ENCODE measurements at regions not wholly inside any gene's neighbourhood (a gene's known extent, or its start where the extent isn't known, plus 50 kb on each side); places are given as distances from the start of the nearest gene placed in this dataset.

- H3K4me3 ChIP-seq (ENCODE audit: low read depth in 1 of 3, low read length in 3 of 3) = no peak overlapping the region
- no peaks in the 10 kb centered on the region for H3K4me1 ChIP-seq (ENCODE audit: control insufficient read depth in 4 of 4, insufficient read depth in 4 of 4, low read length in 3 of 4)
- no peaks in the 10 kb centered on the region for H3K9me3 ChIP-seq (ENCODE audit: control insufficient read depth in 4 of 4, low read length in 3 of 4)
- no peak overlapping the region for H3K27ac ChIP-seq (ENCODE audit: low read depth in 1 of 2, low read length in 2 of 2)
- WGBS = 18% methylated on average over 9 of the region's 9 CpGs
- TF ChIP-seq HNF4A (conservative IDR thresholded peaks at IDR 0.05) = peak in 1 of 2 donors; percentile 20
- peak; percentile 88 to 93 for TF ChIP-seq RAD21 (IDR thresholded peaks at IDR 0.05)
- no peak for TF ChIP-seq TAF1 (conservative IDR thresholded peaks at IDR 0.05)
- peak; percentile 90 for TF ChIP-seq CTCF (IDR thresholded peaks at IDR 0.05; ENCODE audit: low read depth, low read length, missing input control)
- TF ChIP-seq HNF4G (IDR thresholded peaks at IDR 0.05) = no peak
- no peaks in the 10 kb centered on the region for H3K36me3 ChIP-seq (ENCODE audit: control insufficient read depth in 4 of 4, insufficient read depth in 3 of 4, low read depth in 1 of 4, low read length in 3 of 4)
- H3K9ac ChIP-seq (ENCODE audit: low read depth in 1 of 2, low read length in 2 of 2) = no peak overlapping the region
- no peaks in the 10 kb centered on the region for H3K27me3 ChIP-seq (ENCODE audit: control insufficient read depth in 4 of 4, insufficient read depth in 4 of 4, low read length in 3 of 4)
- DNase-seq (ENCODE audit: low spot score) = peak; percentile 64
Observed at GRCh38 chr12:13864081-13864673, 117.2 kb downstream of the GRIN2B start.

- TF ChIP-seq RXRA (IDR thresholded peaks at IDR 0.05) (no peak), REST (IDR thresholded peaks at IDR 0.05) (no peak), TAF1 (conservative IDR thresholded peaks at IDR 0.05) (no peak), MAX (IDR thresholded peaks at IDR 0.05) (no peak), GABPA (IDR thresholded peaks at IDR 0.05 in 1 of 2, conservative IDR thresholded peaks at IDR 0.05 in 1 of 2) (no peak), FOXA2 (IDR thresholded peaks at IDR 0.05) (no peak), EGR1 (IDR thresholded peaks at IDR 0.05; ENCODE audit: low read depth in 2 of 2) (no peak), NR2F2 (IDR thresholded peaks at IDR 0.05) (no peak), HNF4G (IDR thresholded peaks at IDR 0.05) (no peak), JUND (IDR thresholded peaks at IDR 0.05) (no peak), ATF3 (IDR thresholded peaks at IDR 0.05) (no peak)
- no peaks in the 10 kb centered on the region for H3K4me1 ChIP-seq (ENCODE audit: control insufficient read depth in 4 of 4, insufficient read depth in 4 of 4, low read length in 3 of 4)
- no peaks in the 10 kb centered on the region for H3K27me3 ChIP-seq (ENCODE audit: control insufficient read depth in 4 of 4, insufficient read depth in 4 of 4, low read length in 3 of 4)
- H3K4me3 ChIP-seq (ENCODE audit: low read depth in 1 of 3, low read length in 3 of 3) = no peak overlapping the region
- H3K36me3 ChIP-seq (ENCODE audit: control insufficient read depth in 4 of 4, insufficient read depth in 3 of 4, low read depth in 1 of 4, low read length in 3 of 4) = no peaks in the 10 kb centered on the region
- no peak overlapping the region for H3K27ac ChIP-seq (ENCODE audit: low read depth in 1 of 2, low read length in 2 of 2)
- DNase-seq (ENCODE audit: low spot score) = no peak
- WGBS = 67% methylated on average over 5 of the region's 5 CpGs
- no peaks in the 10 kb centered on the region for H3K9me3 ChIP-seq (ENCODE audit: control insufficient read depth in 4 of 4, low read length in 3 of 4)
- H3K9ac ChIP-seq (ENCODE audit: low read depth in 1 of 2, low read length in 2 of 2) = no peak overlapping the region
Observed at GRCh38 chr12:13857750-13858149, 123.7 kb downstream of the GRIN2B start.

All from liver (tissue), 8 donors.